HUES48 (cell line): ENCODE measurements at regions not wholly inside any gene's neighbourhood (a gene's known extent, or its start where the extent isn't known, plus 50 kb on each side); places are given as distances from the start of the nearest gene placed in this dataset.

Experiments
- H3K27ac ChIP-seq: one replicate; pipeline ENCODE4 v1.7.0; 2013; ENCODE audit warnings: low read depth, low read length, inconsistent platforms
- H3K27me3 ChIP-seq: 2 replicates; pipeline ENCODE4 v1.6.1; 2013; ENCODE audit warnings: mild to moderate bottlenecking, low read length; ENCODE audit not compliant: control insufficient read depth, insufficient read depth
- H3K36me3 ChIP-seq: 2 replicates; pipeline ENCODE4 v1.6.1; 2013; ENCODE audit warnings: low read length; ENCODE audit not compliant: control insufficient read depth, insufficient read depth
- H3K4me1 ChIP-seq: 2 replicates; pipeline ENCODE4 v1.6.1; 2013; ENCODE audit warnings: mild to moderate bottlenecking, low read length; ENCODE audit not compliant: control insufficient read depth, insufficient read depth
- H3K4me3 ChIP-seq: 2 replicates; pipeline ENCODE4 v1.5.1; 2013; ENCODE audit warnings: mild to moderate bottlenecking, low read depth, low read length
- H3K9ac ChIP-seq: 2 replicates; pipeline ENCODE4 v1.6.1; 2013; ENCODE audit warnings: mild to moderate bottlenecking, low read depth, low read length, moderate library complexity
- H3K9me3 ChIP-seq: 2 replicates; pipeline ENCODE4 v1.6.1; 2013; ENCODE audit warnings: low read length; ENCODE audit not compliant: control insufficient read depth, insufficient read depth

DNA sequence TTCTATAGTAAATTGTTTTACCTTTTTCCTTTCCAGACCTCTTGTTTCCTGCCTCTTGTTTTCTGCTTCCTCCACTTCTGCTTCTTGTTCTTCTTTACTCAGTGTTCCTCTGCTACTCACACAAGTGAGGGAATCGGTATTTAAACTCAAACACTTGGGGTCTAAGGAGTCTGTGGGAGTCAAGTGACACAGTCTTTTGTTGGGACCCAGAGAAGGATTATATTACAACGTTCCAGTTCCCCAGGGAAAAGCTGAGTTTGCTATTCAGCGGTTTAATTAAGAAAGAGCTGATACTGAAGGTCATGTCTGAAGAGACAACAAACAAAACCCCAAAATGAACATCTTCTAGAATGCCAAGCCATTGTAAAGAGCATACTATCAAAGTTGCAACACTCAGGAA is 107.8 kb upstream of the CITED2 start:
- Histone ChIP-seq H3K9me3 (no peaks in the 10 kb centered on the region), H3K27ac (peak overlapping the region; percentile 36), H3K9ac (no peak overlapping the region), H3K4me1 (peaks cover 41% of the 10 kb centered on the region), H3K36me3 (no peaks in the 10 kb centered on the region), H3K4me3 (no peak overlapping the region), H3K27me3 (no peaks in the 10 kb centered on the region)

DNA sequence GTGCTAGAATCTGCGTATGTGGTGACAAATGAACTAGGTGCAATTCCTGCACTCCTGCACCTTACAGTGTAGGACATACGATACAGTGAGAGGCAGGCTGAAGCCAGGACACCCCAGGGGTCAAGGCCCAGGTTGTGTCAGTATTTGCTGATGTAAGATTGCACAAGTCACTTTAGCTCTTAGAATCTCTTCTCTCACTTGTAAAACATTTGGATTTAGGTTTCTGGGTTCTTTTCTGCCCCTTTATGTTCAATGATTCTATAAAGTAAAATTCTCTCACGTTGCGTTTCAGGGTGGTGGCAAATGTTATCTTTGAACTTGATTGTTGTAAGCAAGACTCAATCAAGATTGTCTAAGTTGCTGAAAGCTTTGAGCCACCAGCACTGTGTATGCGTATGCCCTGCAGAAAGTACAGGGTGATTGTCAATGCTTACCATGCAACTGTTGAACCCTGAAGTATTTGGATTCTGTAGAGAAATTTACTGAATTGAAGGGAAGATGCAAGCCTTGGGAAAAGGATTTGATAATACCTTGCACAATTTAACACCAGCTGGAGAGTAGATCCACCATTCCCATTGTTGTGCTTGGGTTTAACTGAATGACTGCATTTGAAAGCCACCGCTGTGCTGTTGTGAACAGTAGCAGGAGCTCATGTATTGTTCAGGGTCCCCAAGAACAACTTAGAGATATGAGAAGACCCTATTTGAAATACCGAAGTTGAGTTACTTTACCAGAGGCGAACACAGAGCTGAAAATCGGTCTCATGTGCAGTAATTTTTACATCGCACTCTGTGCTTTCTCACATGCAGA is 106.1 kb upstream of the CITED2 start:
- Histone ChIP-seq H3K9ac (no peak overlapping the region), H3K9me3 (no peaks in the 10 kb centered on the region), H3K36me3 (no peaks in the 10 kb centered on the region), H3K4me1 (peaks cover 47% of the 10 kb centered on the region), H3K27me3 (no peaks in the 10 kb centered on the region), H3K4me3 (no peak overlapping the region), H3K27ac (peak overlapping the region; percentile 56)

DNA sequence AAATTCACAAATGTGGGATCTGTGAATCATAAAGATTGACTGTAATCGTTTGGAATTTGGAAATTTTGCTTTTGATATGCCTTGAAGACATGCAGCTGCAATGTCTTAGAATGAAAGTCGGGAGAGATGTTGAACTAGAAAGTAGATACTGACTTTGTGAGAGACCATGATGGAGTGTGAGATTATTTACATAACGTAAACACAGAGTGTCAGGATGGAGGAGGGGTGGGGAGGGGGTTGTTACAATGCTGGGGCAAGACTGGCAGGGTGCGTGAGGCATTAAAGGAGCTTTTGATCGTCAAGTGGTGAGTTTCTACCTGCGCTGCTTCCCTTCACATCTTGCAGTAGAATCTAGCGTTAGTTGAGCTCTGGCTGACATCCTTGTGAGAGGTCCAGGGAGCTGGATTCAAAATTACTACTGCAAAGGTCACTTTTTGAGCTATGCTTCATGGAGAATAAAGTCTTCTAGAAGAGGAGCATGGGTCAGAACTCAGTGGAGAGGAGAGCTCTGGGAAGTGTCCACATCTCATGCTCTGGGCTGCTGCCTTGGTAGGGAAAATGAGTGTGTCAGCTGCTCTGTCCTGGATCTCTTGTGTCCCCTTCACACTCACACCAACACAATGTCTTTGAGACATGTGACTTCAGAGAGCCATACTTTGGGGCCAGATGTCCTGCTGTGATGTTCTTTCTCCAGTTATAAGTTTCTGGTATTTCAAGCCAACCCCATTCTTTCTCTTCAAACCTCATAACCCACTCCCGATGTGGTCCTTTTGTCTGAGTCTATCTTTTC is 105.2 kb upstream of the CITED2 start:
- no peak overlapping the region for H3K9ac ChIP-seq
- peaks cover 56% of the 10 kb centered on the region for H3K4me1 ChIP-seq
- H3K9me3 ChIP-seq = no peaks in the 10 kb centered on the region
- H3K27ac ChIP-seq = no peak overlapping the region
- H3K27me3 ChIP-seq = no peaks in the 10 kb centered on the region
- no peaks in the 10 kb centered on the region for H3K36me3 ChIP-seq
- H3K4me3 ChIP-seq = no peak overlapping the region

DNA sequence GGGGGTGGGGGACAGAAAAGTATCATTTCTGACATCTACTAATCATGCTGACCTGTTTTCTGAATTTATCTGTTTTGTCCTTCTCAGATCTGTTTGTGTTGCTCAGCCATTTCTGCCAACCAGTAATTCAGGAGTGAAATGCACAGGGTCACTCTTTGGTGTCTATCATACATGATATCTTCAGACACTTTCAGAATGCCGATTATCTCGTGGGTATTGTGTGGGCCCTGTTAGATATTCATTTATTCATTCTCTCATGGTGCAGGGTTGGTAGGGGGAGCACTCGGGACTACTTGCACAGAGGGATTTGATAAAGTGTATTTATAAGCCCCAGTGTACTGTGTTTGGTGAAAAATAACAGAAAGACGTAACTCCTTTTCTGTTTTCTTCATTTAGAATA is 101.2 kb upstream of the CITED2 start:
- Histone ChIP-seq H3K27me3 (no peaks in the 10 kb centered on the region), H3K9me3 (no peaks in the 10 kb centered on the region), H3K4me1 (peaks cover 63% of the 10 kb centered on the region), H3K9ac (no peak overlapping the region), H3K4me3 (no peak overlapping the region), H3K36me3 (no peaks in the 10 kb centered on the region), H3K27ac (peak overlapping the region; percentile 92)

DNA sequence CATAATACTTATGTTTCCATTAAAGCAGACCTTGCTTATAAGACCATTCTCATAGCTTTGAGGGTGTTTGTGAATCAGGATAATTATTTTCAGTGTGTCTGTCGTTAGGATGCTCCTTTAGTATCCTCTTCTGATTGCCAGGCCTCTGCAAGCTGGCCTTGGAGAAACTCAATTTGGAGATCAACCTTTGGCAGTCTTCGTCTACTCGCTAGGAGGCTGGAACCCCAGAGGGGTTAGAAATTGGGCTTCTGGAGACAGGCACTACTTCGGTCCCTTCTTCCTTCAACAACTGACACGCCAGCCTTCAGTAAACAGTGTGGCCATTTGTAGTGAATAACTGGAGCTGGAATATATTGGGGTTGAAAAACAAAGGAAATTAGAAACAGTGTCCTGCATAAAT is 100.8 kb upstream of the CITED2 start:
- Histone ChIP-seq H3K4me3 (no peak overlapping the region), H3K9me3 (no peaks in the 10 kb centered on the region), H3K27ac (peak overlapping the region; percentile 92), H3K36me3 (no peaks in the 10 kb centered on the region), H3K9ac (no peak overlapping the region), H3K4me1 (peaks cover 59% of the 10 kb centered on the region), H3K27me3 (no peaks in the 10 kb centered on the region)

DNA sequence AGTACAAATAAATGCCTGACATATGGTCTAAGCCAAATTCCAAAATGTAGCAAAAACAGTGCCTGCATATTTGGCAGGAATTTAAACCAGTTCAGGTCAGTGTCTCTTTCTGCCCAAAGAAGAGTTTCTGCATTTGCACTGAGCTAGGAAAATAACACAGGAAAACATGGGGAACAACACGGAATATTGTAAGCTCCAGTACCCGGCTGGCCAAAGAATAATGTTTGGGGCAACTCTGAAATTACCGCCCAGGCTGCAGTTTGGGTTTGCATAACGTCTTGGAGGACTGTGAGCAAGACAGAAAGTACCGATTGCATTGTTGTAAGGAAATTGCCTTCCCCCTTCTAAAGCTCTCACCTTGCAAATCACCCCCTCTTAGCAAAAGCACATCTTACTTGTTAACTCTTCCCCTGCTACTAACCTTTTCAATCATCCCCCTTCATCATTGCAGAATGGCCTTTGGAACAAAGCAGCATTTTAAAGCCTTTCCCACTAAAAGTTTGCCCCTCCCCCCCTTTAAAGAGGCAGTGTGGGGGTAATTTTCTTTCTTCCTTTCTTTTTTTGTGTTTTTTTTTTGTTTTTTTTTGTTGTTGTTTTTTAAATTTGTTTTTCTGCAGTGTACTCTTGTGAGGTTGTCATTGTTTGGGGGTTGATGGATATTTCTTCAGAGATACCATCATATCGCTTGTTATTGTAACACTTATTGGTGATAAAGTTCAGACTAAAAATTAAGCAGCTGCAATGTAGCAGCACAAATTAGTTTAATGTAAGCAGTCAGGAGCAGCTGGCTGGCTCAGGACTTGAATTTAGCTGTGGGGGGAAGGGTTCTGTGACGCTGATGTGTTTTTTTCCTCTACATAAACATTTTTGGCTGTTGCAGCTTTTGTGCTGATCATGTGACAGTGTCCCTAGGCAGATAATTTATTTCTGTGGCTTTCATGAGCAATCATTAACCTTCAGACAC is 100.0 kb upstream of the CITED2 start:
- Histone ChIP-seq H3K9ac (peak overlapping the region; percentile 62), H3K4me3 (peak overlapping the region; percentile 48), H3K36me3 (no peaks in the 10 kb centered on the region), H3K9me3 (no peaks in the 10 kb centered on the region), H3K27me3 (no peaks in the 10 kb centered on the region), H3K27ac (peak overlapping the region; percentile 92), H3K4me1 (peaks cover 51% of the 10 kb centered on the region)

DNA sequence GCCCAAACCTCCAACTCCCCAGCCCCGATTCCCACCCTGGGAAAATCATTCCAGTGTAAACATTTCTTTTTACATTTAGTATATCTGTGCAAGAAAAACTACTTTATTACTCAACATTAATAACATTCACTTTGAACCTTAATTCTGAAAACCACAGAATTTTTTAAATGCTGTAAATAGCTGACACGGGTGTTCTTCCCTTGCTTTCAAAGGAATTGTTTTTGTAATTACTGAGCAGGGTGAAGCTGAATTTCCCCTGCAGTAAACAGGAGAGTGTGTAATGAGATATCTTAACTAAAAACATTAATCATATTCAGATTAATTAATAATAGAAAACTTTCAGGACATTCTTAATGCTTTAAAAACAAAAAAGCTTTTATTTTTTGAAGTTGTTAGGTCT is 99.3 kb upstream of the CITED2 start:
- H3K9me3 ChIP-seq = no peaks in the 10 kb centered on the region

DNA sequence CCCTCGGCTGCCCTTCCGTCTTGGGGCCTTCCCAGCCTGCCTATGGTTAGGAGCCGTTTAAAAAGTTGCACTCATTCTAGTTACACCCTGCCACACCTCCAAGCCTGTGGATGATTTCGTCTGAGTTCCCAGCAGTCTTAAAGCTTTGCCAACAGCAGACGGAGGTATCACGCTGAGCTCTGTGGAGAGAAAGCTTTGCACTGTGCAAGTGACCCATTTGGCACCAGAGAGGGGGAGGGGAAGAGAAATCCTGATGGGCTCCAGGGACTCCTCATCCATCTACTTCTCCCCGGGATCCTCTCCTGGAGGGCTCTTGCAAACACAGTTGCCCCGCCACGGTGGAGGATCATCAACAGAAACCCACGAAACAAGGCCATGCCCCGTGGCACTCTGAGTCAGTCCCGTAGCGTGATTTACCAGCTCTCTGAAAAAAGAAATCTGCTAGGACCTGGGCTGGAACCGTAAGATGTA is 98.8 kb upstream of the CITED2 start:
- Histone ChIP-seq H3K9me3 (no peaks in the 10 kb centered on the region), H3K9ac (0 out of 2 replicates have a peak overlapping the region, but pooled peaks have one; percentile 7), H3K27ac (peak overlapping the region; percentile 92), H3K4me1 (peaks cover 56% of the 10 kb centered on the region), H3K27me3 (no peaks in the 10 kb centered on the region), H3K36me3 (no peaks in the 10 kb centered on the region), H3K4me3 (no peak overlapping the region; the same call in 1 of the 2 replicates)

More for the DNA sequence above, 99.3 kb upstream of the CITED2 start:
- H3K4me3 ChIP-seq = peak overlapping the region; percentile 48; the same call in 1 of the 2 replicates
- H3K36me3 ChIP-seq = no peaks in the 10 kb centered on the region
- H3K9ac ChIP-seq = peak overlapping the region; percentile 62
- H3K27me3 ChIP-seq = no peaks in the 10 kb centered on the region
- H3K27ac ChIP-seq = peak overlapping the region; percentile 92
- H3K4me1 ChIP-seq = peaks cover 51% of the 10 kb centered on the region

DNA sequence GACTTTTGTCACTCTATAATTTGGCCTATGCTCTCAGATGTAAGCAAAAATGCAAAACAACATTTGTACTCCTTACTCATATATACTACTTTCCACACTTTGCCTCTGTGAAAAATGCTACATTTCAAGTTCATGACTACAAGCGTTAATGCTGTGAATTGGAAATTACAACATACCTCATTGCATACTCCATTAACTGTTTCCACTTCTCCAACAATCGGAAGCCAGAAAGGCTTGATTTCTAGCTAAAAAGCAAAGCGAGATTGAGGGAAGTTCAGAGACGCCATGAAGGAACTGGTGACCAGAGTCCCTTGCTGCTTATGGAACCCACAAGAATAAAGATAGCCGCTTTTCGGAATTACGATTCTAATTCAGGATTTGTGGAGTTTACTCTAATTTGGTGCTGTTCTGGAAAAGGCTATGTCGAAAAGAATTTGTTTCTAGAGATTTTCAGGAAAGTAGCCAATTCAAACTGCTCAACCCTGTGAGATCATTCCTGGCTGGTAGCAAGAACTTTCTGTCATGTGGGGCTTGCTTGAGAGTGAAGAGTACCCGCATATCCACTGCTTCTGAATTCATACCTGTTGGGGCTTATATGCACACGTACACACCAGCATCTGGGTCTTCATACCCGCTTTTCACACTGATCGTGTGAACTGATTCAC is 98.0 kb upstream of the CITED2 start:
- no peaks in the 10 kb centered on the region for H3K36me3 ChIP-seq
- H3K27me3 ChIP-seq = no peaks in the 10 kb centered on the region
- H3K4me3 ChIP-seq = no peak overlapping the region
- H3K9ac ChIP-seq = no peak overlapping the region
- peaks cover 53% of the 10 kb centered on the region for H3K4me1 ChIP-seq
- no peaks in the 10 kb centered on the region for H3K9me3 ChIP-seq
- H3K27ac ChIP-seq = no peak overlapping the region

DNA sequence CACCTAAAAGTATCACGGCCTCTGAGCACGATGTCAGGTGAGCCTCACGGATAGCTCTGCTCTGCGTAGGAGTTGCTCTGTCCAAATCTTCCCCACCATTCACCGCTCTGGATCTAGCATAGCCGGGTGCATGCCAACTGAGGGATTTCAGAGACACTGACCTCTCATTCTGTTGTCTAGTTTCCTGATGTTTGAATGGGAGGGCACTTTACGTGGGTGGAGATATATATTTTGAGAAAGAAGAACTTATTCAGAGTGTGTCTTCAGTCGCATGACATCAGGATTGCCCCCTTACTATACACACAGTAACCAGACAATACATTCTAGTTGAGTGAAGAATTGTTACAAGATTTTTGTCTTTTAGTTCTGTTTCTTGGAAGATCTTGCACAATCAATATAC is 96.5 kb upstream of the CITED2 start:
- Histone ChIP-seq H3K4me3 (no peak overlapping the region), H3K4me1 (peaks cover 48% of the 10 kb centered on the region), H3K9ac (no peak overlapping the region), H3K9me3 (no peaks in the 10 kb centered on the region), H3K36me3 (no peaks in the 10 kb centered on the region), H3K27me3 (no peaks in the 10 kb centered on the region), H3K27ac (no peak overlapping the region)
